HCT116 (cell line): ENCODE measurements at regions not wholly inside any gene's neighbourhood (a gene's known extent, or its start where the extent isn't known, plus 50 kb on each side); places are given as distances from the start of the nearest gene placed in this dataset.

ENCODE experiments used
- ATAC-seq: fragments of 200-7000 bp; cut with Tn5 transposase; 2 replicates; pipeline ENCODE4 v1.9.1; 2020; ENCODE audit warnings: mild to moderate bottlenecking, moderate library complexity
- BruUV-seq: library from RNA; stranded (reverse); fragments of 400-500 nt; replicated peaks from 2 replicates; lab custom pipeline; 2021; lab: Mats Ljungman, UMichigan
- CTCF ChIA-PET: fragments of 300-600 bp; sonication (Branson Sonifier 250); formaldehyde crosslinking; loops from one replicate; lab custom pipeline; 2021; ENCODE audit warnings: antibody characterized with exemption; lab: Charles Lee
- POLR2A ChIA-PET: fragments of 300-600, 350-600 bp; sonication (Branson Sonifier 250); formaldehyde crosslinking; loops from one replicate; lab custom pipeline; 2021; ENCODE audit warnings: antibody characterized with exemption; lab: Charles Lee
- RAD21 ChIA-PET, 2 experiments: fragments of 300-600 bp; sonication (Branson Sonifier 250); formaldehyde crosslinking; loops; one replicate each; lab custom pipeline; 2023; ENCODE audit warnings: low total read pairs in 2 of 2; ENCODE audit not compliant: uncharacterized antibody in 2 of 2, unreplicated experiment in 2 of 2, low non-redundant PET in 1 of 2; lab: Charles Lee
- DNase-seq: peaks from one replicate; pipeline ENCODE4 v3.0.0-alpha.2; 2010; ENCODE audit warnings: low read depth, low spot score
- H2AFZ ChIP-seq: fragments of 200-600 bp; shearing (Covaris generic), sonication (generic); 2 replicates; pipeline ENCODE4 v1.6.1; 2017; ENCODE audit warnings: low read depth, mixed run types, mixed read lengths, antibody characterized with exemption, low read length; ENCODE audit not compliant: poor library complexity, severe bottlenecking
- H3K27ac ChIP-seq: 2 replicates; pipeline ENCODE4 v1.5.1; 2012; ENCODE audit warnings: low read depth, low read length
- H3K27me3 ChIP-seq: fragments of 200-600 bp; sonication (generic); 2 replicates; pipeline ENCODE4 v1.6.1; 2016; ENCODE audit warnings: mixed run types, low read length, mixed read lengths; ENCODE audit not compliant: insufficient read depth
- H3K36me3 ChIP-seq, 2 experiments: fragments of 200-500 bp in 1 of 2; fragments of 200-600 bp in 1 of 2; sonication (Bioruptor generic) in 1 of 2; sonication (generic) in 1 of 2; 2 replicates each; pipeline versions ENCODE4 v1.5.1 to v1.6.1; 2014 to 2016; ENCODE audit warnings: low read length in 2 of 2, inconsistent platforms in 1 of 2, mixed read lengths in 1 of 2, mixed run types in 1 of 2; ENCODE audit not compliant: insufficient read depth in 2 of 2, control insufficient read depth in 1 of 2
- H3K4me1 ChIP-seq, 2 experiments: fragments of 200-600 bp in 1 of 2; sonication (generic) in 1 of 2; 2 replicates each; pipeline versions ENCODE4 v1.5.1 to v1.6.1; 2012 to 2017; ENCODE audit warnings: low read length in 2 of 2, inconsistent platforms in 1 of 2, mild to moderate bottlenecking in 1 of 2, mixed read lengths in 1 of 2, mixed run types in 1 of 2, moderate library complexity in 1 of 2; ENCODE audit not compliant: insufficient read depth in 2 of 2, control insufficient read depth in 1 of 2
- H3K4me2 ChIP-seq: fragments of 200-600 bp; sonication (generic); 2 replicates; pipeline ENCODE4 v1.6.1; 2017; ENCODE audit warnings: mixed run types, low read length, mixed read lengths
- H3K4me3 ChIP-seq, 2 experiments: fragments of 200-600 bp in 1 of 2; sonication (generic) in 1 of 2; replicated peaks in 1 of 2; 2 replicates each; pipeline ENCODE4 v1.5.1; 2011 to 2016; ENCODE audit warnings: low read length in 2 of 2, control low read depth in 1 of 2, low read depth in 1 of 2, mild to moderate bottlenecking in 1 of 2, mixed read lengths in 1 of 2, mixed run types in 1 of 2
- H3K79me2 ChIP-seq: fragments of 200-600 bp; sonication (generic); 2 replicates; pipeline ENCODE4 v1.6.1; 2017; ENCODE audit warnings: mild to moderate bottlenecking, mixed run types, low read length, moderate library complexity, mixed read lengths; ENCODE audit not compliant: insufficient read depth
- H3K9ac ChIP-seq: fragments of 200-600 bp; sonication (generic); 2 replicates; pipeline ENCODE4 v1.6.1; 2016; ENCODE audit warnings: low read length, mixed read lengths
- H3K9me2 ChIP-seq: fragments of 200-600 bp; sonication (generic), shearing (Covaris generic); 2 replicates; pipeline ENCODE4 v1.6.1; 2017; ENCODE audit warnings: mixed run types, mild to moderate bottlenecking, moderate library complexity; ENCODE audit not compliant: insufficient read depth
- H3K9me3 ChIP-seq, 2 experiments: fragments of 200-500 bp in 1 of 2; fragments of 200-600 bp in 1 of 2; sonication (Bioruptor generic) in 1 of 2; sonication (generic) in 1 of 2; 2 replicates each; pipeline ENCODE4 v1.6.1; 2014 to 2017; ENCODE audit warnings: low read length in 2 of 2, mixed read lengths in 2 of 2, inconsistent platforms in 1 of 2, low read depth in 1 of 2, mild to moderate bottlenecking in 1 of 2, mixed run types in 1 of 2, moderate library complexity in 1 of 2; ENCODE audit not compliant: control insufficient read depth in 1 of 2, insufficient read depth in 1 of 2
- H4K20me1 ChIP-seq: fragments of 200-600 bp; sonication (generic), shearing (Covaris generic); 2 replicates; pipeline ENCODE4 v1.6.1; 2017; ENCODE audit warnings: mixed run types, mild to moderate bottlenecking, moderate library complexity; ENCODE audit not compliant: insufficient read depth
- CBX3 ChIP-seq: IDR thresholded peaks from 2 replicates; pipeline ENCODE4 v1.6.1; 2012; ENCODE audit warnings: low read depth
- EZH2phosphoT487 ChIP-seq: fragments of 200-600 bp; IDR thresholded peaks from 2 replicates; pipeline ENCODE4 v1.6.1; 2018; ENCODE audit warnings: antibody characterized with exemption, borderline replicate concordance
- FOSL1 ChIP-seq: IDR thresholded peaks from 2 replicates; pipeline ENCODE4 v1.6.1; 2012; ENCODE audit warnings: low read depth
- JUND ChIP-seq: IDR thresholded peaks from 2 replicates; pipeline ENCODE4 v1.6.1; 2012
- SP1 ChIP-seq: IDR thresholded peaks from 2 replicates; pipeline ENCODE4 v1.6.1; 2012; ENCODE audit warnings: low read depth
- ZNF274 ChIP-seq: fragments of 200-500 bp; sonication (Bioruptor generic); IDR thresholded peaks from 2 replicates; pipeline ENCODE4 v1.6.1; 2014; ENCODE audit warnings: mild to moderate bottlenecking, low read depth, low read length, inconsistent platforms
- intact Hi-C: fragments of 100-400 bp; cut with micrococcal nuclease; formaldehyde crosslinking; loops from 2 replicates; pipeline ENCODE4 v1.10.0; 2022
- TF ChIP-seq, protein P1 (sequence below): IDR thresholded peaks from 2 replicates; pipeline ENCODE4 v1.6.1; 2012; ENCODE audit warnings: low read depth

DNA sequence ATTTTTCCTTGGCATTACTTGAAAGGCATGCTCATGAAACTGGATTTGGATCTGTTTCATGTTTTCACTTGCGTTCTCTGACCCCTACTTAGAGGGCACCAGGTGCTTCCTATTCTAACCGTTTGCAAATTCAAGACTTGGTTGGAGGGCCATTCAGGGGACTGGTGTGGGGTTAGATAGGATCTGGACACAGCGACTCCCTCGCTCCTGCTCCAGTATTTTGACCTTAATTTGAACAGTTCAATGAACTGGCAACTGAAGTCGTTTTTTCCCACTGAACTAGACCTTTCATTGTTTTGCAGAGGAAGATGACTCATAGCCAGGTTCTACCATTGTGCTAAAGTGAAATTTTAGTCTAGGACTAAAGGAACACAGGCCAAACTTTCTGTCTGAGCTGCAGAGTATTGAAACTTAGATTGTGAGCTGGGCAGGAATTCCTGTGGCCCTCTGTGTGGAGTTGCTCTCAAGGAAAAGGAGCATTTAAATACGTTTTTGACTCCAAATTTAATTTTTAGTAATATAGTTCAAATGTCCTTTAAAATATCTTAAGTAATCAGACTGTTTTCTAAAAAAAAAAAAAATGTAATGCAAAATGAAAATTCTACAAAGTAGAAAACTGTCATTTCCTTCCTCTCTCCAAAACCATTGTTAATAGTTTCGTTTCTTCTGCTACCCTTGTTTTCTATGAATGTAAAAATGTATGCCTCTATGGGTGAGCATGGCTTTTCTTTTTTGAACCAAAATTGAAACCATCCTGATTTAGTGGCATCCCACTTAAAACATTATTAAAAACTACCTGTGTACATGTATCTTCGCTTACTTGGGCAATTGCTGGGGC lies 64.8 kb downstream of the UTRN start:
- Histone ChIP-seq H3K9me2 (no peaks in the 10 kb centered on the region), H2AFZ (peak overlapping the region; percentile 77), H3K4me1 (peaks cover 29 to 38% of the 10 kb centered on the region in 2 experiments; a peak in 3 of 4 replicates), H3K9me3 (no peaks in the 10 kb centered on the region), H4K20me1 (no peaks in the 10 kb centered on the region), H3K4me2 (peak overlapping the region; percentile 66), H3K4me3 (peak overlapping the region in 1 of 2 experiments; percentile 34; a peak in 2 of 4 replicates), H3K36me3 (no peaks in the 10 kb centered on the region), H3K27ac (peak overlapping the region; percentile 33; the same call in 1 of the 2 replicates), H3K79me2 (no peaks in the 10 kb centered on the region), H3K27me3 (no peaks in the 10 kb centered on the region), H3K9ac (no peak overlapping the region)
- DNase-seq (peak; percentile 16), ATAC-seq (peak; percentile 55)
- TF ChIP-seq SP1 (no peak; the same call in 1 of the 2 replicates), JUND (peak; percentile 67), FOSL1 (peak; percentile 69), ZNF274 (no peak), EZH2phosphoT487 (no peak), CBX3 (peak; percentile 84)
- TF ChIP-seq, protein P1, sequence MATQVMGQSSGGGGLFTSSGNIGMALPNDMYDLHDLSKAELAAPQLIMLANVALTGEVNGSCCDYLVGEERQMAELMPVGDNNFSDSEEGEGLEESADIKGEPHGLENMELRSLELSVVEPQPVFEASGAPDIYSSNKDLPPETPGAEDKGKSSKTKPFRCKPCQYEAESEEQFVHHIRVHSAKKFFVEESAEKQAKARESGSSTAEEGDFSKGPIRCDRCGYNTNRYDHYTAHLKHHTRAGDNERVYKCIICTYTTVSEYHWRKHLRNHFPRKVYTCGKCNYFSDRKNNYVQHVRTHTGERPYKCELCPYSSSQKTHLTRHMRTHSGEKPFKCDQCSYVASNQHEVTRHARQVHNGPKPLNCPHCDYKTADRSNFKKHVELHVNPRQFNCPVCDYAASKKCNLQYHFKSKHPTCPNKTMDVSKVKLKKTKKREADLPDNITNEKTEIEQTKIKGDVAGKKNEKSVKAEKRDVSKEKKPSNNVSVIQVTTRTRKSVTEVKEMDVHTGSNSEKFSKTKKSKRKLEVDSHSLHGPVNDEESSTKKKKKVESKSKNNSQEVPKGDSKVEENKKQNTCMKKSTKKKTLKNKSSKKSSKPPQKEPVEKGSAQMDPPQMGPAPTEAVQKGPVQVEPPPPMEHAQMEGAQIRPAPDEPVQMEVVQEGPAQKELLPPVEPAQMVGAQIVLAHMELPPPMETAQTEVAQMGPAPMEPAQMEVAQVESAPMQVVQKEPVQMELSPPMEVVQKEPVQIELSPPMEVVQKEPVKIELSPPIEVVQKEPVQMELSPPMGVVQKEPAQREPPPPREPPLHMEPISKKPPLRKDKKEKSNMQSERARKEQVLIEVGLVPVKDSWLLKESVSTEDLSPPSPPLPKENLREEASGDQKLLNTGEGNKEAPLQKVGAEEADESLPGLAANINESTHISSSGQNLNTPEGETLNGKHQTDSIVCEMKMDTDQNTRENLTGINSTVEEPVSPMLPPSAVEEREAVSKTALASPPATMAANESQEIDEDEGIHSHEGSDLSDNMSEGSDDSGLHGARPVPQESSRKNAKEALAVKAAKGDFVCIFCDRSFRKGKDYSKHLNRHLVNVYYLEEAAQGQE, result no peak
- ChIA-PET CTCF (no interaction called here), RAD21 (no interaction called here), POLR2A (no interaction called here)
- intact Hi-C loops, result no loop called here
- no TSS peak for BruUV-seq
